GM12873 (cell line): ENCODE measurements at regions not wholly inside any gene's neighbourhood (a gene's known extent, or its start where the extent isn't known, plus 50 kb on each side); places are given as distances from the start of the nearest gene placed in this dataset.

Experiments used
- CTCF ChIP-seq: IDR thresholded peaks from 2 replicates; pipeline ENCODE4 v1.5.1; 2012; ENCODE audit warnings: low read depth, mild to moderate bottlenecking, moderate library complexity, low read length, control low read depth; ENCODE audit not compliant: insufficient read depth; ENCODE audit errors: missing control alignments

DNA sequence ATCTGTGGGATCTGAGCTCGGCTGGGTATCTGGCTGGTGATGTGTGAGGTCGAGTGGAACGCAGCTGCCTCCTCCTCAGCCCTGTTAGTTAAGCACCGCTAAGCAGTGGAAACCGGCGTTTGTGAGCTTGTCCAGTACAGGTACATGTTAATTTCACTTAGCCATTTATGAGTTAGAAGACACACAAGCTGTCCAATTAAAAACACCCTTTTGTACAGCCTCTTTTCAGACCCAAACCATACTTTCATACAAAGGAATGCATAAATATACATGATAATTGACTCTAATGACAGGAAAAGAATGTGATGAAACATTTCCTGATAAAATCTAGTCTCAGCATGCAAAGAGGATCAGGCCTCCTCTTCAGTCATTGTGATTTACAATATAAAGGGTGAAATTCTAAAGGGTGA lies 163.6 kb upstream of the FAT1 start:
- no peak for TF ChIP-seq CTCF

GRCh38 chr4:186887752-186888151 lies 164.1 kb upstream of the FAT1 start:
- no peak for TF ChIP-seq CTCF

DNA sequence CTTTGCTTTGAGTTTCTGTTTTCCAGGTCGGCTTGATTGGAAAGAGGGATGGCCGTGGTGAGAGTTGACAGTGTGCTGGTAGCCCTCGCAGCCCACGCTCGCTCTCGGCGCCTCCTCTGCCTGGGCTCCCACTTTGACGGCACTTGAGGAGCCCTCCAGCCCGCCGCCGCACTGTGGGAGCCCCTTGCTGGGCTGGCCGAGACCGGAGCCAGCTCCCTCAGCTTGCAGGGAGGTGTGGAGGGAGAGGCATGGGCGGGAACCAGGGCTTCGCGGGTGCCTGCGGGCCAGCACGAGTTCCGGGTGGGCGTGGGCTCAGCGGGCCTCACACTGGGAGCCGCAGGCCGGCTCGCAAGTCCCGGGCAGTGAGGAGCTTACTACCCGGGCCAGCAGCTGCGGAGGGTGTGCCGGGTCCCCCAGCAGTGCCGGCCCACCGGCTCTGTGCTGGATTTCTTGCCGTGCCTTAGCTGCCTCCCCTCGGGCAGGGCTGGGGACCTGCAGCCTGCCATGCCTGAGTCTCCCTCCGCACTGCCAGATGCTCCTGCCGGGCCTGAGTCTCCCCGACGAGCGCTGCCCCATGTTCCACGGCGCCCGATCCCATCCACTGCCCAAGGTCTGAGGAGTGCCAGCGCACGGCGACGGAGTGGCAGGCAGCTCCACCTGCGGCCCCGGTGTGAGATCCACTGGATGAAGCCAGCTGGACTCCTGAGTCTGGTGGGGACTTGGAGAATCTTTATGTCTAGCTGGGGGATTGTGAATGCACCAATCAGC lies 166.4 kb upstream of the FAT1 start:
- TF ChIP-seq CTCF = no peak

- TF ChIP-seq CTCF = no peak
These were observed 168.3 kb upstream of the FAT1 start for GRCh38 chr4:186891859-186892486.

- TF ChIP-seq CTCF = no peak
These were observed 174.7 kb upstream of the FAT1 start for GRCh38 chr4:186898367-186898766.

GRCh38 chr4:186900232-186900900 lies 176.7 kb upstream of the FAT1 start:
- no peak for TF ChIP-seq CTCF

DNA sequence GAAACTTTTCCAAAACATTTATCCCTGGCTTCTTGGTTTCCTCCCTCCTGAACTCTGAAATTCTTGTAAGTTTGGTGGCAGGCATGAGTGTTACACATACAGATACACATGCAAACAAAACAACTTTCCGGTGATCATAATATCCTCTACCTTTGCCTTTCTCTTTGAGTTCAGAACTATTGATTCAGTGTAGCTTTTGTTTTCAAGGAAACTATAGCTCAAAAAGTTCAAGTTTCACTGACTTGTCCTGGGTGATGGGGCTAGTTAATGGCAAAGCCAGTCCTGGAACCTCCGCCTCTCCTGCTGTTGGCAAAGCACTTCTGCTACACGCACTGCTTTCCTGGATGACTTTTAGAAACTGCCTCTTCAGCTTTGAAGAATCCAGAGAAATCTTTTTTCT lies 177.3 kb upstream of the FAT1 start:
- TF ChIP-seq CTCF = no peak
